ENCODE measurements at regions not wholly inside any gene's neighbourhood (a gene's known extent, or its start where the extent isn't known, plus 50 kb on each side); places are given as distances from the start of the nearest gene placed in this dataset.

DNA sequence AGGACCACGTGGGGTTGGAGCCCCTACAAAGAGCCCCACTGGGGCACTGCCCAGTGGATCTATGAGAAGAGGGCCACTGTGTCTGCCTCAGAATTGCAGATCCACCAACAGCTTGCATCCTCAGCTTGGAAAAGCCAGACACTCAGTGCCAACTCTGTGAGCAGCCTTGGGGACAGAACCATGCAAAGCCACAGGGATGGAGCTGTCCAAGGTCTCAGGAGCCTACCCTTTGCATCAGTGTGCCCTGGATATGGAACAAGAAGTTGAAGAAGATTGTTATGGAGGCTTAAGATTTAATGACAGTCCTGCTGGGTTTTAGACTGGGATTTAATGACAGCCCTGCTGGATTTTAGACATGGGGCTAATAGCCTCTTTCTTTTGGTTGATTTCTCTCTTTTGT lies 1670.9 kb downstream of the PLA2G4A start:
- Histone ChIP-seq H3K9me3 (no peaks in the 10 kb centered on the region), H3K27ac (no peak overlapping the region), H3K36me3 (no peaks in the 10 kb centered on the region), H3K4me1 (no peaks in the 10 kb centered on the region), H3K27me3 (no peaks in the 10 kb centered on the region), H3K4me3 (no peak overlapping the region)
- no peak for DNase-seq
- WGBS (ENCODE audit: insufficient coverage, low coverage, low lambda C conversion rate, missing lambda C conversion rate), result 22% methylated on average over 1 of the region's 1 CpG
- intact Hi-C loops (cut with DNase I), result no loop called here
- ATAC-seq, result no peak
- TF ChIP-seq, protein P1, sequence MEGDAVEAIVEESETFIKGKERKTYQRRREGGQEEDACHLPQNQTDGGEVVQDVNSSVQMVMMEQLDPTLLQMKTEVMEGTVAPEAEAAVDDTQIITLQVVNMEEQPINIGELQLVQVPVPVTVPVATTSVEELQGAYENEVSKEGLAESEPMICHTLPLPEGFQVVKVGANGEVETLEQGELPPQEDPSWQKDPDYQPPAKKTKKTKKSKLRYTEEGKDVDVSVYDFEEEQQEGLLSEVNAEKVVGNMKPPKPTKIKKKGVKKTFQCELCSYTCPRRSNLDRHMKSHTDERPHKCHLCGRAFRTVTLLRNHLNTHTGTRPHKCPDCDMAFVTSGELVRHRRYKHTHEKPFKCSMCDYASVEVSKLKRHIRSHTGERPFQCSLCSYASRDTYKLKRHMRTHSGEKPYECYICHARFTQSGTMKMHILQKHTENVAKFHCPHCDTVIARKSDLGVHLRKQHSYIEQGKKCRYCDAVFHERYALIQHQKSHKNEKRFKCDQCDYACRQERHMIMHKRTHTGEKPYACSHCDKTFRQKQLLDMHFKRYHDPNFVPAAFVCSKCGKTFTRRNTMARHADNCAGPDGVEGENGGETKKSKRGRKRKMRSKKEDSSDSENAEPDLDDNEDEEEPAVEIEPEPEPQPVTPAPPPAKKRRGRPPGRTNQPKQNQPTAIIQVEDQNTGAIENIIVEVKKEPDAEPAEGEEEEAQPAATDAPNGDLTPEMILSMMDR (IDR thresholded peaks at IDR 0.05), result no peak
- TF ChIP-seq POLR2A (IDR thresholded peaks at IDR 0.05), result no peak

DNA sequence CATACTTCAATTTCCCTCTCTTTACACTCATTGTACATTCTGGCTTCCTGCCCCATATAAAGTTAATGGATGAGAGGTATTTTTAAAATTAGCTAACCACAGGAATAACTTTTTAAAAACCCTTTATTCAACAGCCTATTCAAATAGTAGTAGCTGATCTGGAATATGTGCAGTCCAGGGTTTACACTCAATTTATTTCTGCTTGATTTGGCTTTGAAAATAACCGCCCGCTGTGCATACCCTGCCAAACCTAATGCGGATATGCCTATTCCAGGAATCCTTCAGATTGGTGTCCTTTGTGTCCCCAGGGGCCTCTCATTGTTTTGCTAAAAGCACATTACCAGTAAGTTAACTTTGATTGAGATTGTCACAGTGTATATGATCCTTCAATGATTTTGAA lies 1686.2 kb downstream of the PLA2G4A start:
- TF ChIP-seq, protein P1 (IDR thresholded peaks at IDR 0.05), result no peak
- TF ChIP-seq POLR2A (IDR thresholded peaks at IDR 0.05), result no peak
- no peak overlapping the region for H3K27ac ChIP-seq
- intact Hi-C loops (cut with DNase I), result no loop called here
- ATAC-seq, result no peak
- H3K27me3 ChIP-seq, result no peaks in the 10 kb centered on the region
- WGBS (ENCODE audit: insufficient coverage, low coverage, low lambda C conversion rate, missing lambda C conversion rate), result 80% methylated on average over 2 of the region's 3 CpGs
- H3K9me3 ChIP-seq, result no peaks in the 10 kb centered on the region
- no peak overlapping the region for H3K4me3 ChIP-seq
- H3K36me3 ChIP-seq, result no peaks in the 10 kb centered on the region
- H3K4me1 ChIP-seq, result no peaks in the 10 kb centered on the region
- no peak for DNase-seq

DNA sequence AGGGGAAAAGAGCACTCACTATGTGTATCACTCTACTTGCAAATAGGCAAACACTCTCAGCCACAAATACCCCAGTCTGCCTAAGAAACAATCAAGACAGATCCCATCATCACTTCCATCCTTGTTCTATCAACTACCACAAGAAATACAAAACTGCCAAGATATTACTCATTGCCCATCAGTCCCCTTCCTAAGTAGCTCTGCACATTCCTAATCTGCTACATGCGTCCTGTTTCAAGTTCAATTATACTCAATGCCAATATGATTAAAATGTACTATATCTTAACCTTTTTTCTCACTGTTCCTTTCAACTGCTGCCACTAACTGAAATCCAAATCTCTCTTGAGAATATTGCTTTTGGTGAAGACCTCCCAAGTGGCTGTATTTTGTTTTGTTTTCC lies 1688.4 kb downstream of the PLA2G4A start:
- no peak for DNase-seq
- intact Hi-C loops (cut with DNase I), result no loop called here
- no peak overlapping the region for H3K4me3 ChIP-seq
- H3K27me3 ChIP-seq, result no peaks in the 10 kb centered on the region
- no peak for ATAC-seq
- H3K4me1 ChIP-seq, result no peaks in the 10 kb centered on the region
- H3K27ac ChIP-seq, result no peak overlapping the region
- H3K36me3 ChIP-seq, result no peaks in the 10 kb centered on the region
- WGBS (ENCODE audit: insufficient coverage, low coverage, low lambda C conversion rate, missing lambda C conversion rate), result 38% methylated on average over 1 of the region's 1 CpG
- TF ChIP-seq POLR2A (IDR thresholded peaks at IDR 0.05), result no peak
- TF ChIP-seq, protein P1 (IDR thresholded peaks at IDR 0.05), result no peak
- H3K9me3 ChIP-seq, result no peaks in the 10 kb centered on the region

DNA sequence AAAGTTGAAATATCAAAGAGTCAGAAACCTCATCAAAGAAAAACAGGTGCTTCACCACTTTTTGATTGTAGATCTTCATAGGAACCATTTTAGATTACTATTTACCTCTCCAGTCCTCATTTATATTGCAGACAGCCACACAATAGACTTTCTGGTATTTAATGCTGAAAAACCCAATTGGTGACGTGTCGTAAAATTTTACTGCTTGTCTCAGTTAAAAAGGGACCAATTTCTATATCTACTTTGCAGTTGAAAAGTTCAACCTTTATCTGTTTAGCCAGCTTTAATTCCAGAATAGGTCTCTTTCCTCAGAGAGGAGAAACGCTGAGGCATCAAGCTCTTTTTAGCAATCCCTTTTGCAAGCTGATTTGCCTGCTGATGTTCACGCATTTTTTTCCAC lies 1722.4 kb downstream of the PLA2G4A start:
- H3K27ac ChIP-seq, result no peak overlapping the region
- H3K4me1 ChIP-seq, result no peaks in the 10 kb centered on the region
- no peak overlapping the region for H3K4me3 ChIP-seq
- H3K27me3 ChIP-seq, result no peaks in the 10 kb centered on the region
- intact Hi-C loops (cut with DNase I), result no loop called here
- peaks cover 0 to 3% (median 0%) of the 10 kb centered on the region in 4 donors for H3K36me3 ChIP-seq
- no peaks in the 10 kb centered on the region for H3K9me3 ChIP-seq
- TF ChIP-seq, protein P1 (IDR thresholded peaks at IDR 0.05), result no peak
- TF ChIP-seq POLR2A (IDR thresholded peaks at IDR 0.05), result no peak
- no peak for ATAC-seq
- 57% methylated on average over 4 of the region's 4 CpGs for WGBS (ENCODE audit: insufficient coverage, low coverage, low lambda C conversion rate, missing lambda C conversion rate)
- no peak for DNase-seq

DNA sequence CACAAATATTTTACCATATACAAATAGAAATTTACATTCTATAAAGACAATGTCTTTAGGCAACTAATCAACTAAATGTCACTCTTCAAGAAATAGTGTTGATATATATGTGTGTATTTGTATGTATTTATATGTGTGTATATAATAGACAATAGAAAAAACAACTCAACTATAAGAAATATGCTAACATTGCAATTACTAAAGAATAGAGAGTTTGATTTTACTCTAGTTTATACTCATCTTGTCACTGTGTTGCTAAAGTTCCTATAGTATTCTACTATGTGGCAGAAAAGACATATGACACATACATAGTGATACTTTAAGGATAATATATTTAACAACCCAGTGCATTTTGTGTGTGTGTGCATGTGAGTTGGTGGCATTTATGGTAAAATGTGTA lies 1728.3 kb downstream of the PLA2G4A start:
- no peak overlapping the region for H3K4me3 ChIP-seq
- no peak for ATAC-seq
- no peaks in the 10 kb centered on the region for H3K9me3 ChIP-seq
- no peak overlapping the region for H3K27ac ChIP-seq
- H3K36me3 ChIP-seq, result peaks cover 0 to 3% (median 0%) of the 10 kb centered on the region in 4 donors
- no peak for DNase-seq
- no peaks in the 10 kb centered on the region for H3K27me3 ChIP-seq
- intact Hi-C loops (cut with DNase I), result no loop called here
- TF ChIP-seq, protein P1 (IDR thresholded peaks at IDR 0.05), result no peak
- no peak for TF ChIP-seq POLR2A (IDR thresholded peaks at IDR 0.05)
- no peaks in the 10 kb centered on the region for H3K4me1 ChIP-seq

Measured in right lobe of liver (tissue), 6 donors.